ENCODE measurements at regions not wholly inside any gene's neighbourhood (a gene's known extent, or its start where the extent isn't known, plus 50 kb on each side); places are given as distances from the start of the nearest gene placed in this dataset.

GRCh38 chr1:201709564-201710295 lies 119.2 kb upstream of the IPO9 start:
- TF ChIP-seq CTCF (IDR thresholded peaks at IDR 0.05 in 4 of 5, conservative IDR thresholded peaks at IDR 0.05 in 1 of 5) (peak; percentile 89 to 96 (median 93)), POLR2A (IDR thresholded peaks at IDR 0.05) (no peak)
